Lower leg skin (tissue), 4 donors: ENCODE measurements at regions not wholly inside any gene's neighbourhood (a gene's known extent, or its start where the extent isn't known, plus 50 kb on each side); places are given as distances from the start of the nearest gene placed in this dataset.
A peak's percentile ranks its signal among the peaks of the same experiment; 100 is the strongest.
"Not testable (repeated sequence)": the region's sequence is repeated elsewhere in the genome, so short reads cannot be mapped to it uniquely, and the experiment has no call there.

Experiments
- DNase-seq, 2 donors: peaks; one replicate each; pipeline ENCODE4 v3.0.0-alpha.2; 2019; ENCODE audit warnings: low spot score in 2 of 2
- H3K4me3 ChIP-seq: fragments of 200-600 bp; sonication (generic); 2 replicates; pipeline ENCODE4 v1.5.1; 2017; ENCODE audit warnings: mild to moderate bottlenecking, low read depth; ENCODE audit not compliant: poor library complexity, severe bottlenecking
- CTCF ChIP-seq, 3 donors: fragments of 450-650 bp; IDR thresholded peaks; one replicate each; pipeline ENCODE4 v1.5.1; 2016; ENCODE audit warnings: antibody characterized with exemption in 3 of 3, mild to moderate bottlenecking in 3 of 3, moderate library complexity in 2 of 3
- POLR2A ChIP-seq, 2 donors: fragments of 450-650 bp; IDR thresholded peaks; one replicate each; pipeline ENCODE4 v1.6.1; 2016 to 2017; ENCODE audit warnings: antibody characterized with exemption in 2 of 2, mild to moderate bottlenecking in 1 of 2, moderate library complexity in 1 of 2
- WGBS, 2 donors: methylation state at CpG; one replicate each; pipeline ENCODE4 v1.1.5; 2018; 5-methylcytosine and 5-hydroxymethylcytosine counted together
- intact Hi-C: fragments of 100-400 bp; cut with DNase I; formaldehyde crosslinking; loops from one replicate; pipeline ENCODE4 v1.15.0; 2023; ENCODE audit warnings: low total_unique reads

GRCh38 chr21:9772348-9772672, 749.1 kb upstream of the TPTE start:
- 53 to 56% methylated on average over 6 of the region's 6 CpGs for WGBS, 2 donors
- H3K4me3 ChIP-seq: no peak overlapping the region
- intact Hi-C loops: no loop called here
- no peak for DNase-seq
- TF ChIP-seq POLR2A (IDR thresholded peaks at IDR 0.05) (no peak), CTCF (IDR thresholded peaks at IDR 0.05) (no peak)

GRCh38 chr21:9772877-9773420, 748.4 kb upstream of the TPTE start:
- WGBS, 2 donors: 66 to 69% methylated on average over 8 of the region's 8 CpGs
- intact Hi-C loops, DNase-seq, H3K4me3 ChIP-seq: not testable (repeated sequence)

- peak in 1 of 2 donors; percentile 10 for DNase-seq
- 67 to 73% methylated on average over 9 of the region's 9 CpGs for WGBS, 2 donors
- TF ChIP-seq POLR2A (IDR thresholded peaks at IDR 0.05): no peak
- no peak for TF ChIP-seq CTCF (IDR thresholded peaks at IDR 0.05)
- intact Hi-C loops: no loop called here
- H3K4me3 ChIP-seq: no peak overlapping the region
These were observed 747.0 kb upstream of the TPTE start for GRCh38 chr21:9774347-9774746.

GRCh38 chr21:9774901-9775593, 746.3 kb upstream of the TPTE start:
- DNase-seq: peak in 1 of 2 donors; percentile 11

GRCh38 chr21:9775877-9776276, 745.5 kb upstream of the TPTE start:
- peak in 1 of 2 donors; percentile 12 for DNase-seq
- intact Hi-C loops: not testable (repeated sequence)
- WGBS, 2 donors: 69 to 78% methylated on average over 8 of the region's 8 CpGs

More at GRCh38 chr21:9774901-9775593, 746.3 kb upstream of the TPTE start:
- WGBS, 2 donors: 66 to 76% methylated on average over 10 of the region's 10 CpGs
- H3K4me3 ChIP-seq, intact Hi-C loops: not testable (repeated sequence)

GRCh38 chr21:9776286-9777020, 744.9 kb upstream of the TPTE start:
- H3K4me3 ChIP-seq, intact Hi-C loops: not testable (repeated sequence)
- 55 to 56% methylated on average over 8 of the region's 8 CpGs for WGBS, 2 donors
- peak in 1 of 2 donors; percentile 8 for DNase-seq

More at GRCh38 chr21:9775877-9776276, 745.5 kb upstream of the TPTE start:
- not testable (repeated sequence) for H3K4me3 ChIP-seq

GRCh38 chr21:9778541-9778940, 742.8 kb upstream of the TPTE start:
- intact Hi-C loops, H3K4me3 ChIP-seq: not testable (repeated sequence)
- WGBS, 2 donors: 72 to 74% methylated on average over 5 of the region's 5 CpGs
- peak in 1 of 2 donors; percentile 13 for DNase-seq

- H3K4me3 ChIP-seq: no peak overlapping the region
- peak in 1 of 2 donors; percentile 4 for DNase-seq
- intact Hi-C loops: no loop called here
- WGBS, 2 donors: 41 to 49% methylated on average over 3 of the region's 3 CpGs
- no peak for TF ChIP-seq POLR2A (IDR thresholded peaks at IDR 0.05)
These were observed 740.9 kb upstream of the TPTE start for GRCh38 chr21:9780441-9780937.

GRCh38 chr21:9783587-9783986, 737.8 kb upstream of the TPTE start:
- intact Hi-C loops, DNase-seq, H3K4me3 ChIP-seq: not testable (repeated sequence)
- 45 to 48% methylated on average over 2 of the region's 2 CpGs for WGBS, 2 donors

- intact Hi-C loops, DNase-seq, H3K4me3 ChIP-seq: not testable (repeated sequence)
- WGBS, 2 donors: 18 to 23% methylated on average over 1 of the region's 1 CpG
These were observed 737.2 kb upstream of the TPTE start for GRCh38 chr21:9784201-9784600.

- 41 to 48% methylated on average over 7 of the region's 7 CpGs for WGBS, 2 donors
- intact Hi-C loops: not testable (repeated sequence)
These were observed 735.3 kb upstream of the TPTE start for GRCh38 chr21:9786092-9786491.

GRCh38 chr21:9788281-9788680, 733.1 kb upstream of the TPTE start:
- H3K4me3 ChIP-seq, intact Hi-C loops, DNase-seq: not testable (repeated sequence)
- 50 to 56% methylated on average over 5 of the region's 5 CpGs for WGBS, 2 donors

More at GRCh38 chr21:9786092-9786491, 735.3 kb upstream of the TPTE start:
- peak in 1 of 2 donors; percentile 80 for DNase-seq
- not testable (repeated sequence) for H3K4me3 ChIP-seq
